ENCODE measurements at regions not wholly inside any gene's neighbourhood (a gene's known extent, or its start where the extent isn't known, plus 50 kb on each side); places are given as distances from the start of the nearest gene placed in this dataset.

GRCh38 chr6:145544514-145544913 lies 190.8 kb downstream of the EPM2A start:
- Histone ChIP-seq H3K9ac (ENCODE audit: low read length) (no peak overlapping the region), H3K27ac (ENCODE audit: low read depth, low read length, poor library complexity, severe bottlenecking) (no peak overlapping the region), H3K79me2 (ENCODE audit: insufficient read depth, low read length) (no peaks in the 10 kb centered on the region), H3F3A (ENCODE audit: insufficient read depth, low read length) (no peaks in the 10 kb centered on the region), H4K20me1 (ENCODE audit: insufficient read depth, low read length) (no peaks in the 10 kb centered on the region), H3K4me3 (ENCODE audit: low read depth, low read length, poor library complexity, severe bottlenecking) (no peak overlapping the region), H3K27me3 (ENCODE audit: insufficient read depth, low read length) (no peaks in the 10 kb centered on the region), H3K9me3 (ENCODE audit: low read length) (no peaks in the 10 kb centered on the region), H3K9me2 (ENCODE audit: low read depth, low read length) (no peaks in the 10 kb centered on the region), H2AFZ (ENCODE audit: low read length) (no peak overlapping the region), H3K4me2 (ENCODE audit: low read length) (no peak overlapping the region), H3K4me1 (ENCODE audit: insufficient read depth, low read length, severe bottlenecking) (no peaks in the 10 kb centered on the region), H3K36me3 (ENCODE audit: insufficient read depth, low read length) (no peaks in the 10 kb centered on the region)
- no peak for TF ChIP-seq EZH2 (IDR thresholded peaks at IDR 0.05; ENCODE audit: borderline replicate concordance, low read length)
- TF ChIP-seq, protein P1, sequence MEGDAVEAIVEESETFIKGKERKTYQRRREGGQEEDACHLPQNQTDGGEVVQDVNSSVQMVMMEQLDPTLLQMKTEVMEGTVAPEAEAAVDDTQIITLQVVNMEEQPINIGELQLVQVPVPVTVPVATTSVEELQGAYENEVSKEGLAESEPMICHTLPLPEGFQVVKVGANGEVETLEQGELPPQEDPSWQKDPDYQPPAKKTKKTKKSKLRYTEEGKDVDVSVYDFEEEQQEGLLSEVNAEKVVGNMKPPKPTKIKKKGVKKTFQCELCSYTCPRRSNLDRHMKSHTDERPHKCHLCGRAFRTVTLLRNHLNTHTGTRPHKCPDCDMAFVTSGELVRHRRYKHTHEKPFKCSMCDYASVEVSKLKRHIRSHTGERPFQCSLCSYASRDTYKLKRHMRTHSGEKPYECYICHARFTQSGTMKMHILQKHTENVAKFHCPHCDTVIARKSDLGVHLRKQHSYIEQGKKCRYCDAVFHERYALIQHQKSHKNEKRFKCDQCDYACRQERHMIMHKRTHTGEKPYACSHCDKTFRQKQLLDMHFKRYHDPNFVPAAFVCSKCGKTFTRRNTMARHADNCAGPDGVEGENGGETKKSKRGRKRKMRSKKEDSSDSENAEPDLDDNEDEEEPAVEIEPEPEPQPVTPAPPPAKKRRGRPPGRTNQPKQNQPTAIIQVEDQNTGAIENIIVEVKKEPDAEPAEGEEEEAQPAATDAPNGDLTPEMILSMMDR (IDR thresholded peaks at IDR 0.05; ENCODE audit: low read length), result no peak

GRCh38 chr6:145546265-145546664 lies 189.1 kb downstream of the EPM2A start:
- H3K4me1 ChIP-seq (ENCODE audit: insufficient read depth, low read length, severe bottlenecking), result no peaks in the 10 kb centered on the region
- H3K9ac ChIP-seq (ENCODE audit: low read length), result no peak overlapping the region

DNA sequence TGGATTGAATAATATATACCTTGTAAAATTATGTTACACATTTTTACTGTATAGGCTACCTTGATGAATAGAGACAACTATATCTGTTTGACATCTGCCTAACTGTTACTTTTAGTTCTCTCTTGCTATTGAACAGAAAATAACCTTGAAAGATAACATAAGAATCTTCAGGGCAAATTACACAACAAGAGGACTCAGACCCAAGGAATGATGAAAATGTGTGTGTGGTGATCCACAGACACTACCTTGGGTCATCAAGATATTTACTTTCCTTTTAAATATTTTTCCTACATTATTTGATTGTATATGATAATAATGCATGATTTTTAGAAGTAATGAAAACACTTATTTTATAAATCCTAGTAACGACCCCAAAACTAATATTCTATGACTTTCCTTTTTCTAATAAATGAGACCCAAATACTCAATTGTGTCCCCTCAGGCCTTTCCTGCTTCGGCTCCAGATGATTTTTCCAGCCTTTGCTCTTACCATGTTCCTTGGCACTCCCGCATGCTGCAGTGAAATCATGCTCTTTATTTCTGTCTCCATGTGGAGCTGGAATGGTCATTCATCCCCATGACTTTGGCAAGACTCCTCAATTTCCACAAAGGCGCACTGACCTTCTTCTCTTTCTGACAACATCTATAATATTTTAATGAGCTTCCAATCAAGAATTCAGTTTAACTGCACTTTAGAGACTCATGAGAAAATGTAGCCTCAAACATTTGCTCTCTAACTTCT lies 187.6 kb downstream of the EPM2A start:
- Histone ChIP-seq H3K9me3 (ENCODE audit: low read length) (no peaks in the 10 kb centered on the region), H3K36me3 (ENCODE audit: insufficient read depth, low read length) (no peaks in the 10 kb centered on the region), H3F3A (ENCODE audit: insufficient read depth, low read length) (no peaks in the 10 kb centered on the region), H3K27me3 (ENCODE audit: insufficient read depth, low read length) (no peaks in the 10 kb centered on the region), H3K27ac (ENCODE audit: low read depth, low read length, poor library complexity, severe bottlenecking) (no peak overlapping the region), H3K4me3 (ENCODE audit: low read depth, low read length, poor library complexity, severe bottlenecking) (no peak overlapping the region), H3K9me2 (ENCODE audit: low read depth, low read length) (no peaks in the 10 kb centered on the region), H3K4me1 (ENCODE audit: insufficient read depth, low read length, severe bottlenecking) (no peaks in the 10 kb centered on the region), H4K20me1 (ENCODE audit: insufficient read depth, low read length) (no peaks in the 10 kb centered on the region), H2AFZ (ENCODE audit: low read length) (no peak overlapping the region), H3K79me2 (ENCODE audit: insufficient read depth, low read length) (no peaks in the 10 kb centered on the region), H3K9ac (ENCODE audit: low read length) (no peak overlapping the region), H3K4me2 (ENCODE audit: low read length) (no peak overlapping the region)
- no peak for TF ChIP-seq EZH2 (IDR thresholded peaks at IDR 0.05; ENCODE audit: borderline replicate concordance, low read length)
- TF ChIP-seq, protein P1 (IDR thresholded peaks at IDR 0.05; ENCODE audit: low read length), result no peak

More at GRCh38 chr6:145546265-145546664, 189.1 kb downstream of the EPM2A start:
- no peak overlapping the region for H2AFZ ChIP-seq (ENCODE audit: low read length)
- H3K4me3 ChIP-seq (ENCODE audit: low read depth, low read length, poor library complexity, severe bottlenecking), result no peak overlapping the region
- H3K79me2 ChIP-seq (ENCODE audit: insufficient read depth, low read length), result no peaks in the 10 kb centered on the region
- H3F3A ChIP-seq (ENCODE audit: insufficient read depth, low read length), result no peaks in the 10 kb centered on the region
- H3K9me3 ChIP-seq (ENCODE audit: low read length), result no peaks in the 10 kb centered on the region
- no peaks in the 10 kb centered on the region for H4K20me1 ChIP-seq (ENCODE audit: insufficient read depth, low read length)
- H3K36me3 ChIP-seq (ENCODE audit: insufficient read depth, low read length), result no peaks in the 10 kb centered on the region
- no peak for TF ChIP-seq EZH2 (IDR thresholded peaks at IDR 0.05; ENCODE audit: borderline replicate concordance, low read length)
- TF ChIP-seq, protein P1 (IDR thresholded peaks at IDR 0.05; ENCODE audit: low read length), result no peak
- no peaks in the 10 kb centered on the region for H3K27me3 ChIP-seq (ENCODE audit: insufficient read depth, low read length)
- no peak overlapping the region for H3K27ac ChIP-seq (ENCODE audit: low read depth, low read length, poor library complexity, severe bottlenecking)
- H3K4me2 ChIP-seq (ENCODE audit: low read length), result no peak overlapping the region
- H3K9me2 ChIP-seq (ENCODE audit: low read depth, low read length), result no peaks in the 10 kb centered on the region

All from OCI-LY1 (cell line).